OCI-LY1 (cell line): ENCODE measurements at regions not wholly inside any gene's neighbourhood (a gene's known extent, or its start where the extent isn't known, plus 50 kb on each side); places are given as distances from the start of the nearest gene placed in this dataset.

ENCODE experiments used
- H2AFZ ChIP-seq: fragments of 200-600 bp; sonication (generic), shearing (Covaris generic); 2 replicates; pipeline ENCODE4 v1.6.0; 2014; ENCODE audit warnings: antibody characterized with exemption, mild to moderate bottlenecking, low read length
- H3F3A ChIP-seq: fragments of 200-600 bp; sonication (generic), shearing (Covaris generic); 2 replicates; pipeline ENCODE4 v1.6.0; 2014; ENCODE audit warnings: mild to moderate bottlenecking, antibody characterized with exemption, low read length, moderate library complexity; ENCODE audit not compliant: insufficient read depth
- H3K27ac ChIP-seq: fragments of 200-600 bp; sonication (generic); 2 replicates; pipeline ENCODE4 v1.5.1; 2014; ENCODE audit warnings: low read length, mixed run types, mild to moderate bottlenecking, low read depth; ENCODE audit not compliant: poor library complexity, severe bottlenecking
- H3K27me3 ChIP-seq: fragments of 200-600 bp; sonication (generic); 2 replicates; pipeline ENCODE4 v1.6.0; 2014; ENCODE audit warnings: antibody characterized with exemption, mild to moderate bottlenecking, low read length, moderate library complexity; ENCODE audit not compliant: insufficient read depth
- H3K36me3 ChIP-seq: fragments of 200-600 bp; sonication (generic); 2 replicates; pipeline ENCODE4 v1.6.1; 2014; ENCODE audit warnings: mild to moderate bottlenecking, antibody characterized with exemption, low read length, moderate library complexity, mixed read lengths; ENCODE audit not compliant: insufficient read depth
- H3K4me1 ChIP-seq: fragments of 200-600 bp; sonication (generic); 2 replicates; pipeline ENCODE4 v1.5.1; 2014; ENCODE audit warnings: mild to moderate bottlenecking, low read length, moderate library complexity; ENCODE audit not compliant: insufficient read depth, severe bottlenecking
- H3K4me2 ChIP-seq: fragments of 200-600 bp; sonication (generic), shearing (Covaris generic); 2 replicates; pipeline ENCODE4 v1.6.1; 2014; ENCODE audit warnings: low read length
- H3K4me3 ChIP-seq: fragments of 200-600 bp; sonication (generic); 2 replicates; pipeline ENCODE4 v1.5.1; 2014; ENCODE audit warnings: low read length, low read depth, mild to moderate bottlenecking, mixed read lengths; ENCODE audit not compliant: poor library complexity, severe bottlenecking
- H3K79me2 ChIP-seq: fragments of 200-600 bp; shearing (Covaris generic); 2 replicates; pipeline ENCODE4 v1.6.1; 2016; ENCODE audit warnings: mixed run types, low read length, mixed read lengths; ENCODE audit not compliant: insufficient read depth
- H3K9ac ChIP-seq: fragments of 200-600 bp; sonication (generic), shearing (Covaris generic); 2 replicates; pipeline ENCODE4 v1.6.1; 2014; ENCODE audit warnings: mild to moderate bottlenecking, low read length, mixed read lengths
- H3K9me2 ChIP-seq: fragments of 200-600 bp; sonication (generic), shearing (Covaris generic); 2 replicates; pipeline ENCODE4 v1.6.1; 2014; ENCODE audit warnings: low read depth, mild to moderate bottlenecking, low read length, mixed read lengths
- H3K9me3 ChIP-seq: fragments of 200-600 bp; shearing (Covaris generic); 2 replicates; pipeline ENCODE4 v1.6.1; 2014; ENCODE audit warnings: low read length, mixed read lengths
- H4K20me1 ChIP-seq: fragments of 200-600 bp; sonication (generic), shearing (Covaris generic); 2 replicates; pipeline ENCODE4 v1.6.0; 2016; ENCODE audit warnings: mild to moderate bottlenecking, low read length; ENCODE audit not compliant: insufficient read depth
- CTCF ChIP-seq: fragments of 200-600 bp; sonication (generic), shearing (Covaris generic); IDR thresholded peaks from 2 replicates; pipeline ENCODE4 v1.5.1; 2017; ENCODE audit warnings: mild to moderate bottlenecking, antibody characterized with exemption, low read length, moderate library complexity, mixed read lengths
- EZH2 ChIP-seq: fragments of 200-600 bp; sonication (generic), shearing (Covaris generic); IDR thresholded peaks from 2 replicates; pipeline ENCODE4 v1.8.0; 2017; ENCODE audit warnings: borderline replicate concordance, mixed run types, mild to moderate bottlenecking, antibody characterized with exemption, low read length, moderate library complexity, mixed read lengths

- no peaks in the 10 kb centered on the region for H3K9me3 ChIP-seq
- H3K36me3 ChIP-seq = no peaks in the 10 kb centered on the region
- H3K27me3 ChIP-seq = no peaks in the 10 kb centered on the region
- no peaks in the 10 kb centered on the region for H3K9me2 ChIP-seq
- no peak overlapping the region for H3K4me2 ChIP-seq
- no peaks in the 10 kb centered on the region for H4K20me1 ChIP-seq
- H3K79me2 ChIP-seq = no peaks in the 10 kb centered on the region
- no peaks in the 10 kb centered on the region for H3F3A ChIP-seq
- no peak overlapping the region for H3K27ac ChIP-seq
- H3K4me1 ChIP-seq = no peaks in the 10 kb centered on the region
- no peak overlapping the region for H3K4me3 ChIP-seq
- H2AFZ ChIP-seq = no peak overlapping the region
- TF ChIP-seq CTCF = no peak
- no peak for TF ChIP-seq EZH2
- H3K9ac ChIP-seq = no peak overlapping the region
These were observed 157.1 kb downstream of the BLID start for GRCh38 chr11:121958971-121959325.

GRCh38 chr11:121958323-121958970 lies 157.6 kb downstream of the BLID start:
- H3K9me2 ChIP-seq = no peaks in the 10 kb centered on the region
- no peaks in the 10 kb centered on the region for H3K27me3 ChIP-seq
- no peaks in the 10 kb centered on the region for H3K4me1 ChIP-seq
- no peaks in the 10 kb centered on the region for H3K79me2 ChIP-seq
- no peak for TF ChIP-seq EZH2
- no peak for TF ChIP-seq CTCF
- H2AFZ ChIP-seq = no peak overlapping the region
- no peak overlapping the region for H3K9ac ChIP-seq
- no peaks in the 10 kb centered on the region for H4K20me1 ChIP-seq
- H3K4me2 ChIP-seq = no peak overlapping the region
- no peak overlapping the region for H3K27ac ChIP-seq
- H3K9me3 ChIP-seq = no peaks in the 10 kb centered on the region
- no peaks in the 10 kb centered on the region for H3F3A ChIP-seq
- no peaks in the 10 kb centered on the region for H3K36me3 ChIP-seq
- no peak overlapping the region for H3K4me3 ChIP-seq

GRCh38 chr11:121953122-121953521 lies 162.9 kb downstream of the BLID start:
- H3K27ac ChIP-seq = no peak overlapping the region
- H3K4me1 ChIP-seq = no peaks in the 10 kb centered on the region
- TF ChIP-seq EZH2 (no peak), CTCF (no peak)
- no peaks in the 10 kb centered on the region for H3K27me3 ChIP-seq
- no peak overlapping the region for H2AFZ ChIP-seq
- H3F3A ChIP-seq = no peaks in the 10 kb centered on the region
- no peaks in the 10 kb centered on the region for H3K9me2 ChIP-seq
- no peak overlapping the region for H3K4me2 ChIP-seq
- H3K4me3 ChIP-seq = no peak overlapping the region
- H3K79me2 ChIP-seq = no peaks in the 10 kb centered on the region
- no peak overlapping the region for H3K9ac ChIP-seq
- H4K20me1 ChIP-seq = no peaks in the 10 kb centered on the region
- H3K36me3 ChIP-seq = no peaks in the 10 kb centered on the region
- no peaks in the 10 kb centered on the region for H3K9me3 ChIP-seq
